GM23338 (cell line): ENCODE measurements at regions not wholly inside any gene's neighbourhood (a gene's known extent, or its start where the extent isn't known, plus 50 kb on each side); places are given as distances from the start of the nearest gene placed in this dataset.

Experiments
- ATAC-seq: fragments of 200-7000 bp; cut with Tn5 transposase; 3 replicates; pipeline ENCODE4 v1.9.1; 2020
- DNase-seq: peaks from one replicate; pipeline ENCODE4 v3.0.0-alpha.2; 2015; ENCODE audit warnings: low spot score
- H2AFZ ChIP-seq: fragments of 200-600 bp; sonication (generic); 2 replicates; pipeline ENCODE4 v1.8.0; 2016; ENCODE audit warnings: antibody characterized with exemption, mild to moderate bottlenecking, moderate library complexity
- H3F3A ChIP-seq: fragments of 200-600 bp; sonication (generic); replicated peaks from 2 replicates; pipeline ENCODE4 v1.8.0; 2017; ENCODE audit warnings: antibody characterized with exemption, mixed run types, low read depth
- H3K27ac ChIP-seq: fragments of 200-600 bp; sonication (generic); 2 replicates; pipeline ENCODE4 v1.6.1; 2016; ENCODE audit warnings: low read depth
- H3K27me3 ChIP-seq: fragments of 200-600 bp; sonication (generic); 2 replicates; pipeline ENCODE4 v1.8.0; 2016; ENCODE audit warnings: mild to moderate bottlenecking, mixed run types, moderate library complexity; ENCODE audit not compliant: insufficient read depth
- H3K36me3 ChIP-seq: fragments of 200-600 bp; sonication (generic); 2 replicates; pipeline ENCODE4 v1.8.0; 2016; ENCODE audit warnings: mild to moderate bottlenecking; ENCODE audit not compliant: insufficient read depth
- H3K4me1 ChIP-seq: fragments of 200-600 bp; sonication (generic); 2 replicates; pipeline ENCODE4 v1.8.0; 2016; ENCODE audit warnings: mild to moderate bottlenecking, moderate library complexity; ENCODE audit not compliant: insufficient read depth
- H3K4me2 ChIP-seq: fragments of 200-600 bp; sonication (generic); 2 replicates; pipeline ENCODE4 v1.7.1; 2017; ENCODE audit warnings: mixed run types
- H3K4me3 ChIP-seq: fragments of 200-600 bp; sonication (generic); 2 replicates; pipeline ENCODE4 v1.6.1; 2016; ENCODE audit warnings: mixed run types
- H3K79me2 ChIP-seq: fragments of 200-600 bp; sonication (generic); replicated peaks from 2 replicates; pipeline ENCODE4 v1.8.0; 2017; ENCODE audit warnings: mild to moderate bottlenecking; ENCODE audit not compliant: insufficient read depth
- H3K9me2 ChIP-seq: fragments of 200-600 bp; sonication (generic); 2 replicates; pipeline ENCODE4 v1.8.0; 2017; ENCODE audit not compliant: insufficient read depth
- H4K20me1 ChIP-seq: fragments of 200-600 bp; sonication (generic); replicated peaks from 2 replicates; pipeline ENCODE4 v1.8.0; 2017; ENCODE audit warnings: mild to moderate bottlenecking; ENCODE audit not compliant: insufficient read depth
- H3K27ac Mint-ChIP-seq: 2 replicates; pipeline ENCODE4 v1.8.0; 2020; ENCODE audit warnings: inconsistent platforms, mild to moderate bottlenecking, moderate library complexity, mixed read lengths
- H3K27me3 Mint-ChIP-seq: 3 replicates; pipeline ENCODE4 v1.8.0; 2022; ENCODE audit warnings: low read depth, mild to moderate bottlenecking, moderate library complexity, mixed read lengths, inconsistent platforms; ENCODE audit not compliant: insufficient read depth, poor library complexity
- H3K36me3 Mint-ChIP-seq: 3 replicates; pipeline ENCODE4 v1.8.0; 2021; ENCODE audit warnings: low read depth, mild to moderate bottlenecking, inconsistent platforms, moderate library complexity, mixed read lengths
- H3K4me1 Mint-ChIP-seq: 3 replicates; pipeline ENCODE4 v1.8.0; 2020; ENCODE audit warnings: mild to moderate bottlenecking, inconsistent platforms, mixed read lengths
- H3K4me3 Mint-ChIP-seq: 3 replicates; pipeline ENCODE4 v1.8.0; 2021; ENCODE audit warnings: moderate library complexity, mild to moderate bottlenecking, inconsistent platforms, mixed read lengths
- H3K9me3 Mint-ChIP-seq: 3 replicates; pipeline ENCODE4 v1.8.0; 2020; ENCODE audit warnings: moderate library complexity, mild to moderate bottlenecking, inconsistent platforms, mixed read lengths
- CREB1 ChIP-seq: fragments of 250-450 bp; sonication (Bioruptor Pico); IDR thresholded peaks from 2 replicates; pipeline ENCODE4 v1.5.0; 2020; ENCODE audit warnings: low read depth, mild to moderate bottlenecking, moderate library complexity
- ETS1 ChIP-seq: IDR thresholded peaks from 2 replicates; pipeline ENCODE4 v1.6.1; 2016; ENCODE audit warnings: antibody characterized with exemption
- EZH2 ChIP-seq: fragments of 200-600 bp; sonication (generic); IDR thresholded peaks from one replicate; pipeline ENCODE4 v1.8.0; 2017; ENCODE audit warnings: antibody characterized with exemption, mild to moderate bottlenecking, low read depth; ENCODE audit not compliant: unreplicated experiment
- EZH2phosphoT487 ChIP-seq: fragments of 200-600 bp; sonication (generic); IDR thresholded peaks from one replicate; pipeline ENCODE4 v1.8.1; 2018; ENCODE audit warnings: antibody characterized with exemption; ENCODE audit not compliant: unreplicated experiment
- JUNB ChIP-seq: IDR thresholded peaks from one replicate; pipeline ENCODE4 v1.6.1; 2016; ENCODE audit warnings: antibody characterized with exemption; ENCODE audit not compliant: unreplicated experiment
- POLR2AphosphoS5 ChIP-seq: IDR thresholded peaks from 2 replicates; pipeline ENCODE4 v1.6.1; 2016; ENCODE audit warnings: antibody characterized with exemption, low read depth
- ZNF114 ChIP-seq: fragments of 250-450 bp; sonication (Bioruptor Pico); IDR thresholded peaks from 2 replicates; pipeline ENCODE4 v1.5.0; 2020; ENCODE audit warnings: mild to moderate bottlenecking, moderate library complexity
- ZNF462 ChIP-seq: fragments of 250-450 bp; sonication (Bioruptor Pico); IDR thresholded peaks from 2 replicates; pipeline ENCODE4 v1.5.0; 2020; ENCODE audit warnings: mild to moderate bottlenecking, moderate library complexity
- TF ChIP-seq, protein P1 (sequence below): IDR thresholded peaks from one replicate; pipeline ENCODE4 v1.6.1; 2018; ENCODE audit warnings: antibody characterized with exemption; ENCODE audit not compliant: unreplicated experiment
- TF ChIP-seq, protein P2 (sequence below), 2 experiments: fragments of 200-600 bp in 1 of 2; sonication (generic) in 1 of 2; conservative IDR thresholded peaks; 2 replicates each; pipeline versions ENCODE4 v1.5.1 to v1.6.1; 2016 to 2017; ENCODE audit warnings: antibody characterized with exemption in 2 of 2, low read depth in 2 of 2, mild to moderate bottlenecking in 2 of 2, moderate library complexity in 1 of 2

- no peak for TF ChIP-seq ZNF462 (CRISPR knock-in tag)
- no peak for TF ChIP-seq ZNF114 (CRISPR knock-in tag)
- no peak for TF ChIP-seq CREB1
Observed at GRCh38 chr2:19644763-19645162, 257.0 kb downstream of the TTC32 start (continued).

DNA sequence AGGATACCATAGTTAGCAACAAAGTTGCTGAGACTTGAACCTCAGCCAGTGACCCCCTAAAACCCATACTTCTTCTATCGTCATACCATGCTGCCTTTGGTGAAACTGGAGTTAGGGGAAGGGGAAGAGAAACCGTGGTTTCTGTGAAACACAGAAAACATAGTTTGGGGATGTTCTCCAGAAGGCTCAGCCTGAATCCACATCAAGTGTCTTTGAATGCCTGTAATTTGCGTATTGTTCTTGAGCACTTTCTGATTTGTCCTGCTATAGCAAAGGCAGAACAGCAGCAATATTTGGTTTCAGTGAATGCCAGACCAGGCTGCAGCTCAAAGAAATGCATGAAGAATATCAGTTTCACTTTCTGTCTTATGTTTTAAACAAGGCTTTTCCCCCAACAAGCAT, 258.7 kb downstream of the TTC32 start:
- Mint-ChIP-seq H3K9me3 (no peaks in the 10 kb centered on the region), H3K27ac (no peak overlapping the region), H3K27me3 (peaks cover 3% of the 10 kb centered on the region), H3K4me1 (no peaks in the 10 kb centered on the region), H3K4me3 (no peak overlapping the region), H3K36me3 (no peaks in the 10 kb centered on the region)
- no peak for ATAC-seq
- H3K79me2 ChIP-seq, result no peaks in the 10 kb centered on the region
- peaks cover 4% of the 10 kb centered on the region for H3K9me2 ChIP-seq
- no peaks in the 10 kb centered on the region for H4K20me1 ChIP-seq
- no peaks in the 10 kb centered on the region for H3F3A ChIP-seq
- no peaks in the 10 kb centered on the region for H3K27me3 ChIP-seq
- DNase-seq, result no peak
- no peaks in the 10 kb centered on the region for H3K36me3 ChIP-seq
- H3K4me1 ChIP-seq, result no peaks in the 10 kb centered on the region
- H3K4me3 ChIP-seq, result no peak overlapping the region
- no peak overlapping the region for H2AFZ ChIP-seq
- H3K27ac ChIP-seq, result no peak overlapping the region
- no peak overlapping the region for H3K4me2 ChIP-seq
- TF ChIP-seq EZH2phosphoT487, result no peak
- TF ChIP-seq, protein P1, sequence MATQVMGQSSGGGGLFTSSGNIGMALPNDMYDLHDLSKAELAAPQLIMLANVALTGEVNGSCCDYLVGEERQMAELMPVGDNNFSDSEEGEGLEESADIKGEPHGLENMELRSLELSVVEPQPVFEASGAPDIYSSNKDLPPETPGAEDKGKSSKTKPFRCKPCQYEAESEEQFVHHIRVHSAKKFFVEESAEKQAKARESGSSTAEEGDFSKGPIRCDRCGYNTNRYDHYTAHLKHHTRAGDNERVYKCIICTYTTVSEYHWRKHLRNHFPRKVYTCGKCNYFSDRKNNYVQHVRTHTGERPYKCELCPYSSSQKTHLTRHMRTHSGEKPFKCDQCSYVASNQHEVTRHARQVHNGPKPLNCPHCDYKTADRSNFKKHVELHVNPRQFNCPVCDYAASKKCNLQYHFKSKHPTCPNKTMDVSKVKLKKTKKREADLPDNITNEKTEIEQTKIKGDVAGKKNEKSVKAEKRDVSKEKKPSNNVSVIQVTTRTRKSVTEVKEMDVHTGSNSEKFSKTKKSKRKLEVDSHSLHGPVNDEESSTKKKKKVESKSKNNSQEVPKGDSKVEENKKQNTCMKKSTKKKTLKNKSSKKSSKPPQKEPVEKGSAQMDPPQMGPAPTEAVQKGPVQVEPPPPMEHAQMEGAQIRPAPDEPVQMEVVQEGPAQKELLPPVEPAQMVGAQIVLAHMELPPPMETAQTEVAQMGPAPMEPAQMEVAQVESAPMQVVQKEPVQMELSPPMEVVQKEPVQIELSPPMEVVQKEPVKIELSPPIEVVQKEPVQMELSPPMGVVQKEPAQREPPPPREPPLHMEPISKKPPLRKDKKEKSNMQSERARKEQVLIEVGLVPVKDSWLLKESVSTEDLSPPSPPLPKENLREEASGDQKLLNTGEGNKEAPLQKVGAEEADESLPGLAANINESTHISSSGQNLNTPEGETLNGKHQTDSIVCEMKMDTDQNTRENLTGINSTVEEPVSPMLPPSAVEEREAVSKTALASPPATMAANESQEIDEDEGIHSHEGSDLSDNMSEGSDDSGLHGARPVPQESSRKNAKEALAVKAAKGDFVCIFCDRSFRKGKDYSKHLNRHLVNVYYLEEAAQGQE, result no peak
- no peak for TF ChIP-seq CREB1
- TF ChIP-seq POLR2AphosphoS5, result no peak
- TF ChIP-seq, protein P2, sequence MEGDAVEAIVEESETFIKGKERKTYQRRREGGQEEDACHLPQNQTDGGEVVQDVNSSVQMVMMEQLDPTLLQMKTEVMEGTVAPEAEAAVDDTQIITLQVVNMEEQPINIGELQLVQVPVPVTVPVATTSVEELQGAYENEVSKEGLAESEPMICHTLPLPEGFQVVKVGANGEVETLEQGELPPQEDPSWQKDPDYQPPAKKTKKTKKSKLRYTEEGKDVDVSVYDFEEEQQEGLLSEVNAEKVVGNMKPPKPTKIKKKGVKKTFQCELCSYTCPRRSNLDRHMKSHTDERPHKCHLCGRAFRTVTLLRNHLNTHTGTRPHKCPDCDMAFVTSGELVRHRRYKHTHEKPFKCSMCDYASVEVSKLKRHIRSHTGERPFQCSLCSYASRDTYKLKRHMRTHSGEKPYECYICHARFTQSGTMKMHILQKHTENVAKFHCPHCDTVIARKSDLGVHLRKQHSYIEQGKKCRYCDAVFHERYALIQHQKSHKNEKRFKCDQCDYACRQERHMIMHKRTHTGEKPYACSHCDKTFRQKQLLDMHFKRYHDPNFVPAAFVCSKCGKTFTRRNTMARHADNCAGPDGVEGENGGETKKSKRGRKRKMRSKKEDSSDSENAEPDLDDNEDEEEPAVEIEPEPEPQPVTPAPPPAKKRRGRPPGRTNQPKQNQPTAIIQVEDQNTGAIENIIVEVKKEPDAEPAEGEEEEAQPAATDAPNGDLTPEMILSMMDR (conservative IDR thresholded peaks at IDR 0.05; ENCODE audit: low read depth in 2 of 2), result no peak
- no peak for TF ChIP-seq ETS1
- TF ChIP-seq EZH2, result no peak
- no peak for TF ChIP-seq ZNF114 (CRISPR knock-in tag)
- no peak for TF ChIP-seq JUNB
